ENCODE measurements at regions not wholly inside any gene's neighbourhood (a gene's known extent, or its start where the extent isn't known, plus 50 kb on each side); places are given as distances from the start of the nearest gene placed in this dataset.

GRCh38 chr2:43071599-43072550, 154.5 kb downstream of the ZFP36L2 start:
- TF ChIP-seq, protein P1, sequence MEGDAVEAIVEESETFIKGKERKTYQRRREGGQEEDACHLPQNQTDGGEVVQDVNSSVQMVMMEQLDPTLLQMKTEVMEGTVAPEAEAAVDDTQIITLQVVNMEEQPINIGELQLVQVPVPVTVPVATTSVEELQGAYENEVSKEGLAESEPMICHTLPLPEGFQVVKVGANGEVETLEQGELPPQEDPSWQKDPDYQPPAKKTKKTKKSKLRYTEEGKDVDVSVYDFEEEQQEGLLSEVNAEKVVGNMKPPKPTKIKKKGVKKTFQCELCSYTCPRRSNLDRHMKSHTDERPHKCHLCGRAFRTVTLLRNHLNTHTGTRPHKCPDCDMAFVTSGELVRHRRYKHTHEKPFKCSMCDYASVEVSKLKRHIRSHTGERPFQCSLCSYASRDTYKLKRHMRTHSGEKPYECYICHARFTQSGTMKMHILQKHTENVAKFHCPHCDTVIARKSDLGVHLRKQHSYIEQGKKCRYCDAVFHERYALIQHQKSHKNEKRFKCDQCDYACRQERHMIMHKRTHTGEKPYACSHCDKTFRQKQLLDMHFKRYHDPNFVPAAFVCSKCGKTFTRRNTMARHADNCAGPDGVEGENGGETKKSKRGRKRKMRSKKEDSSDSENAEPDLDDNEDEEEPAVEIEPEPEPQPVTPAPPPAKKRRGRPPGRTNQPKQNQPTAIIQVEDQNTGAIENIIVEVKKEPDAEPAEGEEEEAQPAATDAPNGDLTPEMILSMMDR (conservative IDR thresholded peaks at IDR 0.05 in 1 of 2, IDR thresholded peaks at IDR 0.05 in 1 of 2; ENCODE audit: low read depth in 1 of 2, low read length in 2 of 2), result no peak
- TF ChIP-seq EZH2 (IDR thresholded peaks at IDR 0.05; ENCODE audit: low read length, missing control alignments), result no peak

All from fibroblast of lung (primary cell).